Neural cell (in vitro differentiated cells): ENCODE measurements at regions not wholly inside any gene's neighbourhood (a gene's known extent, or its start where the extent isn't known, plus 50 kb on each side); places are given as distances from the start of the nearest gene placed in this dataset.

Source experiments
- CTCF ChIP-seq: fragments of 450-650 bp; IDR thresholded peaks from 2 replicates; pipeline ENCODE4 v1.5.1; 2014; ENCODE audit warnings: antibody characterized with exemption, mild to moderate bottlenecking, moderate library complexity; ENCODE audit not compliant: poor library complexity, severe bottlenecking
- EP300 ChIP-seq: fragments of 450-650 bp; conservative IDR thresholded peaks from 2 replicates; pipeline ENCODE4 v1.6.1; 2014; ENCODE audit warnings: antibody characterized with exemption, mild to moderate bottlenecking, moderate library complexity; ENCODE audit not compliant: poor library complexity, severe bottlenecking
- EZH2 ChIP-seq: fragments of 200-600, 300-800 bp; shearing (Covaris generic), sonication (generic); IDR thresholded peaks from 2 replicates; pipeline ENCODE4 v1.6.1; 2014; ENCODE audit warnings: antibody characterized with exemption, low read length, borderline replicate concordance, mild to moderate bottlenecking; ENCODE audit not compliant: insufficient read depth, poor library complexity, severe bottlenecking
- MXI1 ChIP-seq: fragments of 450-650 bp; conservative IDR thresholded peaks from 2 replicates; pipeline ENCODE4 v1.6.1; 2014; ENCODE audit warnings: antibody characterized with exemption, mild to moderate bottlenecking; ENCODE audit not compliant: poor library complexity, severe bottlenecking
- POLR2AphosphoS5 ChIP-seq: IDR thresholded peaks from 2 replicates; pipeline ENCODE4 v1.6.1; 2012
- RAD21 ChIP-seq: fragments of 450-650 bp; conservative IDR thresholded peaks from 2 replicates; pipeline ENCODE4 v1.6.1; 2014; ENCODE audit warnings: antibody characterized with exemption, mild to moderate bottlenecking, moderate library complexity
- SMC3 ChIP-seq: fragments of 450-650 bp; conservative IDR thresholded peaks from 2 replicates; pipeline ENCODE4 v1.6.1; 2014; ENCODE audit warnings: antibody characterized with exemption, mild to moderate bottlenecking, moderate library complexity; ENCODE audit not compliant: poor library complexity
- TAF1 ChIP-seq: IDR thresholded peaks from 2 replicates; pipeline ENCODE4 v1.6.1; 2012; ENCODE audit warnings: low read depth

DNA sequence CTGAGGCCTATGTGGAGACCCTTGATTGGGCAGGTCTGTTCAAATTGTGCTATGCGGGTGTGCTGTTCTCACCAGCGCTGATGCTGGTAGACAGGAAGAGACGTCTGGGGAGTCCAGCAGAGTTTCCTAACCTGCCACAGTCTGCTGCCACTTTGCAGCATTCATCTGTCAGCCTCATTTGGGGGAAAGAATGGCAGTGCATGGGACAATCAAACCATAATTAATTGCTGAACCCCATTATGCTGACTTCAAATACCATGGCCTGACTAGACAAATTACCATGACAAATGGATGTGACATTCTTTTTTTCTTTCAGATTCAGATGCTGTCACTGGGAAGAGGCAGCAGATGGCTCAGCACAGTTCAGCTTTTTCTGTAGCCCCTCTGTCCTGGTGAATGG, 171.4 kb upstream of the SYNDIG1 start:
- TF ChIP-seq CTCF: no peak
- no peak for TF ChIP-seq SMC3
- TF ChIP-seq EP300: peak; percentile 73
- no peak for TF ChIP-seq POLR2AphosphoS5
- TF ChIP-seq EZH2: no peak
- no peak for TF ChIP-seq TAF1
- TF ChIP-seq MXI1: no peak
- TF ChIP-seq RAD21: no peak
